ENCODE measurements at regions not wholly inside any gene's neighbourhood (a gene's known extent, or its start where the extent isn't known, plus 50 kb on each side); places are given as distances from the start of the nearest gene placed in this dataset.

DNA sequence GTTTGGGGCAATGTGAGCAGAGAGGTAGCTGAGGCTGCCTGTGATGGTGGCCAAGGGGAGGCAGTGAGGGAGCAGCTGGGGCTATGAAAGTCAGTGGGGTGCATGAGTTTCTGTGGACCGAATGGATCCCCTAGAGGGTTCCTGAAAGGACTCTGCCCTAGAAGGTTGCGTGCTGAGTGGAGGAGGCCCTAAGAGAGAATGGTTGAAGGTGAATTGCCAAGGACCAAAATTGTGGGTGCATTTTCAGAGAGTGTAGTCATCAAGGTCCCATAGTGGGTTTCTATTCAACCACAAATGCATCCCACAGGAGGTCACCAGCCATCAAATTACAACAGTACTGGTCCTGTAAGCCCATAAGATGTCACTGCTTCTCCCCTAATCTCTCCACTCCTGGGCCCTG lies 298.3 kb downstream of the CDK5RAP2 start:
- Mint-ChIP-seq H3K4me3 (ENCODE audit: unreplicated experiment) (no peak overlapping the region), H3K27me3 (ENCODE audit: insufficient read depth, unreplicated experiment) (no peaks in the 10 kb centered on the region), H3K4me1 (ENCODE audit: insufficient read depth, unreplicated experiment) (peaks cover 27% of the 10 kb centered on the region), H3K36me3 (ENCODE audit: insufficient read depth, unreplicated experiment) (peaks cover 6% of the 10 kb centered on the region), H3K27ac (ENCODE audit: low read depth, unreplicated experiment) (no peak overlapping the region), H3K9me3 (ENCODE audit: unreplicated experiment) (peaks cover 6% of the 10 kb centered on the region)
- intact Hi-C loops (cut with micrococcal nuclease): loop anchor here (2.0 kb wide), 1 partner anchor 17 kb away; no protein-coding TSS in a partner anchor
- TF ChIP-seq, protein P1, sequence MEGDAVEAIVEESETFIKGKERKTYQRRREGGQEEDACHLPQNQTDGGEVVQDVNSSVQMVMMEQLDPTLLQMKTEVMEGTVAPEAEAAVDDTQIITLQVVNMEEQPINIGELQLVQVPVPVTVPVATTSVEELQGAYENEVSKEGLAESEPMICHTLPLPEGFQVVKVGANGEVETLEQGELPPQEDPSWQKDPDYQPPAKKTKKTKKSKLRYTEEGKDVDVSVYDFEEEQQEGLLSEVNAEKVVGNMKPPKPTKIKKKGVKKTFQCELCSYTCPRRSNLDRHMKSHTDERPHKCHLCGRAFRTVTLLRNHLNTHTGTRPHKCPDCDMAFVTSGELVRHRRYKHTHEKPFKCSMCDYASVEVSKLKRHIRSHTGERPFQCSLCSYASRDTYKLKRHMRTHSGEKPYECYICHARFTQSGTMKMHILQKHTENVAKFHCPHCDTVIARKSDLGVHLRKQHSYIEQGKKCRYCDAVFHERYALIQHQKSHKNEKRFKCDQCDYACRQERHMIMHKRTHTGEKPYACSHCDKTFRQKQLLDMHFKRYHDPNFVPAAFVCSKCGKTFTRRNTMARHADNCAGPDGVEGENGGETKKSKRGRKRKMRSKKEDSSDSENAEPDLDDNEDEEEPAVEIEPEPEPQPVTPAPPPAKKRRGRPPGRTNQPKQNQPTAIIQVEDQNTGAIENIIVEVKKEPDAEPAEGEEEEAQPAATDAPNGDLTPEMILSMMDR (IDR thresholded peaks at IDR 0.05; ENCODE audit: unreplicated experiment): no peak
- POLR2A ChIA-PET: no interaction called here
- CTCF ChIA-PET: no interaction called here
- BruUV-seq (replicated peaks): no TSS peak
- no peak for DNase-seq (ENCODE audit: unreplicated experiment)

DNA sequence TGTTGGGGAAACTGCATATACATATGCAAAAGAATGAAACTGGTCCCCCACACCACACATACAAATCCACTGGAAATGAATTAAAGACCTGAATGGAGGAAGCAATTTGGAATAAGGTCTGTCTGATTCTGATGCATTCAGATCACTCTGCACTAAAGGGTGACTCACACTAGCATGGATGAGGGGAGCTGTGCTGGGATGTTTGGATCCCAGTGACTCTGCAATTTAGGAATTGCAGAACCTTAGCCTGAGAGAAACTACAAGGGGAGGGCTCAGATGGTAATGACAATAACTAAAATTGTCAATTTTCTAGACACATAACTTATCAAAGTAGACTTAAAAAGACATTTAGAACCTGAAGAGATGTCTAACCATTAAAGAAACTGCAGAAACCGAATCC lies 312.0 kb downstream of the CDK5RAP2 start:
- TF ChIP-seq, protein P1 (IDR thresholded peaks at IDR 0.05; ENCODE audit: unreplicated experiment): no peak
- intact Hi-C loops (cut with micrococcal nuclease): no loop called here
- peak; percentile 6 for DNase-seq (ENCODE audit: unreplicated experiment)
- H3K4me3 Mint-ChIP-seq (ENCODE audit: unreplicated experiment): no peak overlapping the region
- no peak overlapping the region for H3K27ac Mint-ChIP-seq (ENCODE audit: low read depth, unreplicated experiment)
- no TSS peak for BruUV-seq (replicated peaks)
- POLR2A ChIA-PET: no interaction called here
- H3K4me1 Mint-ChIP-seq (ENCODE audit: insufficient read depth, unreplicated experiment): peaks cover 10% of the 10 kb centered on the region
- H3K36me3 Mint-ChIP-seq (ENCODE audit: insufficient read depth, unreplicated experiment): no peaks in the 10 kb centered on the region
- CTCF ChIA-PET: interaction anchor here (0.6 kb wide), 1 partner anchor 18 kb away, joined by 3 read pairs; no protein-coding TSS in a partner anchor
- H3K9me3 Mint-ChIP-seq (ENCODE audit: unreplicated experiment): no peaks in the 10 kb centered on the region
- H3K27me3 Mint-ChIP-seq (ENCODE audit: insufficient read depth, unreplicated experiment): peaks cover 22% of the 10 kb centered on the region

DNA sequence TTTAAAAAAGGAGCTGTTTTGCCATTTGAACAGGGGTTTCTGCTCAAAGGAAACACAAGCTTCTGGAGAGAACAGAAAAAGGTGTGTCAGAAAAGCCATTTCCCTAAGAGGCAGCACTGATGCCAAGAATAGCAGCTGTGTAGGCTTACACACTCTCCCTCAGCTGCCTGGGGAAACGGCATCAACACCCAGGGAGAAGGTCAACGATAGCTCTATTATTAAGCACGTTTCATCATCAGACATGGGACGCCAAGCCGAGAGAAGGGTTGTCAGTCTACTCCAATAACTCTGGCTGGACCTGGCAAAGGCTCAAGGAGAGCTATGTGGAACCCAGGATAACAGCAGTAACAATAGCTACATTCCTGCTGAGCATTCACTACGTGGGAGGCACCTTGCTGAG lies 314.2 kb downstream of the CDK5RAP2 start:
- BruUV-seq (replicated peaks): no TSS peak
- intact Hi-C loops (cut with micrococcal nuclease): loop anchor here (2.0 kb wide), 1 partner anchor 17 kb away; no protein-coding TSS in a partner anchor
- Mint-ChIP-seq H3K36me3 (ENCODE audit: insufficient read depth, unreplicated experiment) (no peaks in the 10 kb centered on the region), H3K4me1 (ENCODE audit: insufficient read depth, unreplicated experiment) (peaks cover 10% of the 10 kb centered on the region), H3K27ac (ENCODE audit: low read depth, unreplicated experiment) (no peak overlapping the region), H3K4me3 (ENCODE audit: unreplicated experiment) (no peak overlapping the region), H3K9me3 (ENCODE audit: unreplicated experiment) (no peaks in the 10 kb centered on the region), H3K27me3 (ENCODE audit: insufficient read depth, unreplicated experiment) (peaks cover 22% of the 10 kb centered on the region)
- ChIA-PET CTCF (interaction anchor here (0.6 to 1.4 kb wide), 3 partner anchors 10 to 47 kb away, joined by 3 read pairs; no protein-coding TSS in a partner anchor), POLR2A (no interaction called here)
- DNase-seq (ENCODE audit: unreplicated experiment): peak; percentile 52
- TF ChIP-seq, protein P1 (IDR thresholded peaks at IDR 0.05; ENCODE audit: unreplicated experiment): no peak

DNA sequence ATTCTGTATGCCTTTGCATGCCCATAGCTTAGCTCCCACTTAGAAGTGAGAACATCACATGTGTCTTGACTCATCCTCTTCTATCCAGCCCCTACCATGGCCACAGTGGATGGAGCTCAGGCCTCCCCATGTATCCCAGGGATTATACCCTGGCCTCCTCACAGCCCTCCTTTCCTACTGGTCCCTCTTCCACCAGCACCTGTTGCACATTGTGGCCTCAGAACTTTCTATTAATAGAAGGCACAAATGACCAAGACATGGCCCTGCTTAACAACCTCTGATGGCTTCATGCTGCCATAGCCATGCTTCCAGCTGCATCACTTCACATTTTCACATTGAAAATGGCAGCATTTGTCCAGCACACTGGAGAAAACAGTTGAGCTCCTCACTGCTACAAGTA lies 315.4 kb downstream of the CDK5RAP2 start:
- Mint-ChIP-seq H3K36me3 (ENCODE audit: insufficient read depth, unreplicated experiment) (no peaks in the 10 kb centered on the region), H3K27me3 (ENCODE audit: insufficient read depth, unreplicated experiment) (peaks cover 23% of the 10 kb centered on the region), H3K9me3 (ENCODE audit: unreplicated experiment) (no peaks in the 10 kb centered on the region), H3K27ac (ENCODE audit: low read depth, unreplicated experiment) (no peak overlapping the region), H3K4me3 (ENCODE audit: unreplicated experiment) (no peak overlapping the region), H3K4me1 (ENCODE audit: insufficient read depth, unreplicated experiment) (peaks cover 10% of the 10 kb centered on the region)
- no peak for DNase-seq (ENCODE audit: unreplicated experiment)
- BruUV-seq (replicated peaks): no TSS peak
- CTCF ChIA-PET: interaction anchor here (0.7 to 1.2 kb wide), 3 partner anchors 10 to 781 kb away, joined by 3 to 4 read pairs (median 4); no protein-coding TSS in a partner anchor
- intact Hi-C loops (cut with micrococcal nuclease): loop anchor here (2.0 kb wide), 1 partner anchor 18 kb away; no protein-coding TSS in a partner anchor
- POLR2A ChIA-PET: no interaction called here
- TF ChIP-seq, protein P1 (IDR thresholded peaks at IDR 0.05; ENCODE audit: unreplicated experiment): no peak

All from MCF 10A (cell line).